GM23248 (cell line): ENCODE measurements at regions not wholly inside any gene's neighbourhood (a gene's known extent, or its start where the extent isn't known, plus 50 kb on each side); places are given as distances from the start of the nearest gene placed in this dataset.

ENCODE experiments used
- EZH2 ChIP-seq: fragments of 200-600 bp; sonication (generic); IDR thresholded peaks from 2 replicates; pipeline ENCODE4 v1.6.1; 2018; ENCODE audit warnings: antibody characterized with exemption, mild to moderate bottlenecking; ENCODE audit not compliant: insufficient read depth, poor library complexity, severe bottlenecking
- EZH2phosphoT487 ChIP-seq: fragments of 200-600 bp; sonication (generic); IDR thresholded peaks from 2 replicates; pipeline ENCODE4 v1.6.1; 2018; ENCODE audit warnings: antibody characterized with exemption, moderate library complexity, mild to moderate bottlenecking, low read depth; ENCODE audit not compliant: insufficient read depth

- TF ChIP-seq EZH2 (no peak), EZH2phosphoT487 (no peak)
These were observed 185.1 kb downstream of the KATNIP start for GRCh38 chr16:27735031-27735430.
